HEK293T (cell line): ENCODE measurements at regions not wholly inside any gene's neighbourhood (a gene's known extent, or its start where the extent isn't known, plus 50 kb on each side); places are given as distances from the start of the nearest gene placed in this dataset.

Experiments used
- CTCF ChIA-PET: fragments of 350-600 bp; formaldehyde crosslinking; extraction: SDS; loops from one replicate; lab custom pipeline; 2021; ENCODE audit warnings: antibody characterized with exemption, inconsistent platforms; lab: Yijun Ruan, JAX
- POLR2A ChIA-PET: fragments of 350-600 bp; formaldehyde crosslinking; extraction: SDS; loops from one replicate; lab custom pipeline; 2020; ENCODE audit warnings: antibody characterized with exemption, inconsistent platforms; lab: Yijun Ruan, JAX
- DNase-seq: peaks from one replicate; pipeline ENCODE4 v3.0.0; 2012; ENCODE audit warnings: mixed read lengths; ENCODE audit errors: extremely low spot score
- ARNT ChIP-seq: fragments of 450-650 bp; IDR thresholded peaks from 2 replicates; pipeline ENCODE4 v1.6.1; 2017; ENCODE audit warnings: mild to moderate bottlenecking
- BHLHE40 ChIP-seq: fragments of 450-650 bp; IDR thresholded peaks from 2 replicates; pipeline ENCODE4 v1.6.1; 2016; ENCODE audit warnings: mild to moderate bottlenecking, moderate library complexity, borderline replicate concordance
- CTBP1 ChIP-seq: fragments of 450-650 bp; IDR thresholded peaks from 2 replicates; pipeline ENCODE4 v1.6.1; 2016; ENCODE audit warnings: borderline replicate concordance
- ELF4 ChIP-seq: fragments of 450-650 bp; IDR thresholded peaks from 2 replicates; pipeline ENCODE4 v1.6.1; 2017; ENCODE audit warnings: antibody characterized with exemption
- FOXA1 ChIP-seq: fragments of 450-650 bp; IDR thresholded peaks from 2 replicates; pipeline ENCODE4 v1.6.1; 2016; ENCODE audit warnings: mild to moderate bottlenecking
- FOXK2 ChIP-seq: fragments of 450-650 bp; IDR thresholded peaks from 2 replicates; pipeline ENCODE4 v1.6.1; 2016; ENCODE audit warnings: mild to moderate bottlenecking
- FOXM1 ChIP-seq: fragments of 450-650 bp; IDR thresholded peaks from 2 replicates; pipeline ENCODE4 v1.6.1; 2017; ENCODE audit warnings: mild to moderate bottlenecking, borderline replicate concordance
- HDGF ChIP-seq: fragments of 450-650 bp; IDR thresholded peaks from 2 replicates; pipeline ENCODE4 v1.6.1; 2017; ENCODE audit warnings: antibody characterized with exemption, borderline replicate concordance
- L3MBTL2 ChIP-seq: fragments of 450-650 bp; conservative IDR thresholded peaks from 2 replicates; pipeline ENCODE4 v1.6.1; 2016; ENCODE audit warnings: mild to moderate bottlenecking
- LEF1 ChIP-seq: fragments of 450-650 bp; IDR thresholded peaks from 2 replicates; pipeline ENCODE4 v1.6.1; 2017; ENCODE audit warnings: mild to moderate bottlenecking, borderline replicate concordance
- NFRKB ChIP-seq: fragments of 450-650 bp; IDR thresholded peaks from 2 replicates; pipeline ENCODE4 v1.6.1; 2016; ENCODE audit warnings: mild to moderate bottlenecking, moderate library complexity
- SP1 ChIP-seq: fragments of 450-650 bp; IDR thresholded peaks from 2 replicates; pipeline ENCODE4 v1.6.1; 2017
- SUZ12 ChIP-seq: fragments of 450-650 bp; IDR thresholded peaks from 2 replicates; pipeline ENCODE4 v1.6.1; 2016; ENCODE audit warnings: mild to moderate bottlenecking
- TARDBP ChIP-seq: fragments of 450-650 bp; IDR thresholded peaks from 2 replicates; pipeline ENCODE4 v1.6.1; 2016
- ZNF384 ChIP-seq: fragments of 450-650 bp; IDR thresholded peaks from 2 replicates; pipeline ENCODE4 v1.6.1; 2016
- TF ChIP-seq, protein P1 (sequence below): fragments of 450-650 bp; IDR thresholded peaks from 2 replicates; pipeline ENCODE4 v1.6.1; 2016

DNA sequence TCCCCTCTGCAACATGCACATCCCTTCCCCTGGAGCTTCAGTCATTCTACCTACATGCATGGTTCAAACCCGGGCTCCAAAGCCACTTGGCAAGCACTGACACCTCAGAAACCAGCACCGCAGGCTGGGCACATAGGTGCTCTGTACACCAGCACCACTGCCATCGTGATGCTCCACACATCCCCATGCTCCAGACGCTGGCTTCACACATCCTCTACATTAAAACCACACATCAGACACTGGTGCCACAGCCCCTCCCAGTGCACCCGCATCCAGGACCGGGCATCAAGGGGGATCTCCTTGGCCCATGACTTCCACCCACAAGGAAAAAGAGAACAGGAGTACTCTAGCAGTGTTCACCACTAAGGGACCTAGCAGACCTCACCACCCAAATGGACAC lies 787.7 kb downstream of the CDH18 start:
- ChIA-PET CTCF (no interaction called here), POLR2A (no interaction called here)
- DNase-seq, result no peak
- no peak for TF ChIP-seq ELF4
- TF ChIP-seq FOXK2, result no peak
- no peak for TF ChIP-seq BHLHE40
- no peak for TF ChIP-seq HDGF
- TF ChIP-seq, protein P1, sequence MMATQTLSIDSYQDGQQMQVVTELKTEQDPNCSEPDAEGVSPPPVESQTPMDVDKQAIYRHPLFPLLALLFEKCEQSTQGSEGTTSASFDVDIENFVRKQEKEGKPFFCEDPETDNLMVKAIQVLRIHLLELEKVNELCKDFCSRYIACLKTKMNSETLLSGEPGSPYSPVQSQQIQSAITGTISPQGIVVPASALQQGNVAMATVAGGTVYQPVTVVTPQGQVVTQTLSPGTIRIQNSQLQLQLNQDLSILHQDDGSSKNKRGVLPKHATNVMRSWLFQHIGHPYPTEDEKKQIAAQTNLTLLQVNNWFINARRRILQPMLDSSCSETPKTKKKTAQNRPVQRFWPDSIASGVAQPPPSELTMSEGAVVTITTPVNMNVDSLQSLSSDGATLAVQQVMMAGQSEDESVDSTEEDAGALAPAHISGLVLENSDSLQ, result no peak
- TF ChIP-seq CTBP1, result no peak
- TF ChIP-seq TARDBP, result no peak
- TF ChIP-seq L3MBTL2, result no peak
- TF ChIP-seq ARNT, result no peak
- TF ChIP-seq SP1, result no peak
- TF ChIP-seq LEF1, result no peak
- no peak for TF ChIP-seq FOXA1

- TF ChIP-seq ELF4 (no peak), LEF1 (no peak), SP1 (no peak), NFRKB (no peak), FOXM1 (no peak), CTBP1 (no peak), FOXA1 (no peak), ARNT (no peak), ZNF384 (no peak), L3MBTL2 (no peak), BHLHE40 (no peak), SUZ12 (no peak), HDGF (no peak), FOXK2 (no peak), TARDBP (no peak)
- TF ChIP-seq, protein P1, result no peak
- ChIA-PET POLR2A (no interaction called here), CTCF (no interaction called here)
- no peak for DNase-seq
Measured at GRCh38 chr5:19208397-19208796, 779.6 kb downstream of the CDH18 start.

GRCh38 chr5:19210886-19211285 lies 777.1 kb downstream of the CDH18 start:
- POLR2A ChIA-PET, result no interaction called here
- CTCF ChIA-PET, result no interaction called here
- no peak for TF ChIP-seq L3MBTL2
- no peak for TF ChIP-seq FOXM1
- no peak for TF ChIP-seq NFRKB
- TF ChIP-seq ZNF384, result no peak
- TF ChIP-seq, protein P1, result no peak
- no peak for TF ChIP-seq BHLHE40
- TF ChIP-seq SP1, result no peak
- TF ChIP-seq ELF4, result no peak
- TF ChIP-seq TARDBP, result no peak
- TF ChIP-seq CTBP1, result no peak
- no peak for TF ChIP-seq HDGF
- DNase-seq, result no peak

DNA sequence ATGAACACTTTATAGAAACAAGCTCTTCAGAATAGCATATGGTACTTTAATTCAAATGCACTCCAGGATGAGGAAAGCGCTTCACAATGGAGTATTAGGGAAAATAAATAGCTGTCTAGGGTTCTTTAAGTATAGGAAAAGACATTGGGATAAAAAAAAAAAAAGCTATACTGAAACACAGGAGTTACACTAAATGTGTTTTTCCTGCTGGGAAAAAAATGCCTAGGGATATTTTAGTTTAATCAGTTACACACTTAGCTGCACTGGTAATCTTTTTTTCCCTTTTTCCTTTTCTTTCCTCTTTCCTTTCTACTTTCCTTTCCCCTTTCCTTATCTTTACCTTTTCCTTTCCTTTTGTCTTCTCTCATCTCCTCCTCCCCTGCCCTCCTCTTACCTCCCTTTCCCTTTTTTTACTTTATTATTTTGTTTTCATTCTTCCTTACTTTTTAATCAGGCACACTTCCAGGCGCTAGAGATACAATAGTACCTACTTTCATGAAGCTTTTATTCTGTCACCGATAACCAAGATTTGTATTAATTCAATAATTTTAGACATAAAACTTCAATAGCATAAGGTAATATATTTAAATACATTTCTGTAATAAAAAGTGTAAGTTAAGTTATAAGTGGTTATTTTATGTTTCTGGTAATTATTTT lies 758.7 kb downstream of the CDH18 start:
- CTCF ChIA-PET, result interaction anchor here (0.7 kb wide), 1 partner anchor 1424 kb away, joined by 3 read pairs; no protein-coding TSS in a partner anchor

DNA sequence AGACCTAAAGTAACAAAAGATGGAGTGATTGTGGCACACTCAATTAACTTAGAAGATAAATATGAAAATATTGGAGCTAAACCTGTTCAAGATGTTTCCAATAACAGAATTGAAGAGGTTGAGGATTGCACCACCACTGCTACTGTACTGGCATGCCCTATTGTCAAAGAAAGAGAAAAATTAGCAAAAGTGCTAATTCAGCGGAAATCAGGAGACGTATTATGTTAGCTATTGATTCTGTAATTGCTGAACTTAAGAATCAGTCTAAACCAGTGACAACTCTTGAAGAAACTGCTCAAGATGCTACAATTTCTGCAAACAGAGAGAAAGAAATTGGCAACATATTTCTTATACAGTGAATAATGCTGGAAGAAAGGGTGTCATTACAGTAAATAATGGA lies 754.4 kb downstream of the CDH18 start:
- ChIA-PET CTCF (no interaction called here), POLR2A (no interaction called here)
- no peak for DNase-seq
- TF ChIP-seq L3MBTL2, result no peak
- TF ChIP-seq, protein P1, result no peak
- TF ChIP-seq LEF1, result no peak
- no peak for TF ChIP-seq HDGF
- TF ChIP-seq SUZ12, result no peak
- no peak for TF ChIP-seq CTBP1
- no peak for TF ChIP-seq FOXM1
- TF ChIP-seq ARNT, result no peak
- TF ChIP-seq SP1, result no peak
- TF ChIP-seq BHLHE40, result no peak
- TF ChIP-seq NFRKB, result no peak
- no peak for TF ChIP-seq FOXK2

More for the DNA sequence above, 758.7 kb downstream of the CDH18 start:
- DNase-seq, result no peak
- TF ChIP-seq FOXA1 (no peak), L3MBTL2 (no peak), ELF4 (no peak), BHLHE40 (no peak), SP1 (no peak), TARDBP (no peak), NFRKB (no peak), ZNF384 (no peak), HDGF (no peak), CTBP1 (no peak), SUZ12 (no peak)
- POLR2A ChIA-PET, result no interaction called here
